ENCODE measurements at regions not wholly inside any gene's neighbourhood (a gene's known extent, or its start where the extent isn't known, plus 50 kb on each side); places are given as distances from the start of the nearest gene placed in this dataset.

- Histone ChIP-seq H2AFZ (ENCODE audit: low read depth, low read length) (no peak overlapping the region), H3K4me1 (ENCODE audit: control insufficient read depth, extremely low read depth, insufficient read depth, low read length) (no peaks in the 10 kb centered on the region), H3K4me2 (ENCODE audit: insufficient read depth, low read length) (no peak overlapping the region), H3K4me3 (replicated peaks in 1 of 3; ENCODE audit: insufficient read depth in 1 of 3, low read depth in 1 of 3, low read length in 3 of 3) (no peak overlapping the region), H4K20me1 (replicated peaks; ENCODE audit: control insufficient read depth, extremely low read depth, insufficient read depth, low read length) (no peaks in the 10 kb centered on the region), H3K79me2 (ENCODE audit: control insufficient read depth, insufficient read depth, low read length) (no peaks in the 10 kb centered on the region), H3K36me3 (ENCODE audit: control insufficient read depth in 2 of 2, extremely low read depth in 1 of 2, insufficient read depth in 2 of 2, low read length in 2 of 2) (no peaks in the 10 kb centered on the region), H3K9me3 (replicated peaks; ENCODE audit: control insufficient read depth, insufficient read depth, low read length) (no peaks in the 10 kb centered on the region), H3K27me3 (ENCODE audit: control insufficient read depth in 2 of 2, insufficient read depth in 2 of 2, low read length in 2 of 2) (no peaks in the 10 kb centered on the region), H3K27ac (ENCODE audit: insufficient read depth, low read depth, low read length) (no peak overlapping the region), H3K9me1 (replicated peaks; ENCODE audit: control insufficient read depth, extremely low read depth, insufficient read depth, low read length) (no peaks in the 10 kb centered on the region), H3K9ac (replicated peaks; ENCODE audit: extremely low read depth, insufficient read depth, low read length) (no peak overlapping the region)
- CTCF ChIA-PET = no interaction called here
- BruUV-seq (replicated peaks) = no TSS peak
- POLR2A ChIA-PET = no interaction called here
- intact Hi-C loops (cut with micrococcal nuclease) (no loop called here), dilution Hi-C loops (cut with MboI; ENCODE audit: extremely low pct_ligation_motif_present, low sequenced_read_pairs) (no loop called here)
- FAIRE-seq (no peak), DNase-seq (ENCODE audit: low read depth, low spot score) (no peak)
- TF ChIP-seq JUN (IDR thresholded peaks at IDR 0.05; ENCODE audit: borderline replicate concordance, insufficient read depth, insufficient read length, low read depth) = no peak
Observed at GRCh38 chr2:156670104-156670503, 233.9 kb downstream of the GPD2 start.

DNA sequence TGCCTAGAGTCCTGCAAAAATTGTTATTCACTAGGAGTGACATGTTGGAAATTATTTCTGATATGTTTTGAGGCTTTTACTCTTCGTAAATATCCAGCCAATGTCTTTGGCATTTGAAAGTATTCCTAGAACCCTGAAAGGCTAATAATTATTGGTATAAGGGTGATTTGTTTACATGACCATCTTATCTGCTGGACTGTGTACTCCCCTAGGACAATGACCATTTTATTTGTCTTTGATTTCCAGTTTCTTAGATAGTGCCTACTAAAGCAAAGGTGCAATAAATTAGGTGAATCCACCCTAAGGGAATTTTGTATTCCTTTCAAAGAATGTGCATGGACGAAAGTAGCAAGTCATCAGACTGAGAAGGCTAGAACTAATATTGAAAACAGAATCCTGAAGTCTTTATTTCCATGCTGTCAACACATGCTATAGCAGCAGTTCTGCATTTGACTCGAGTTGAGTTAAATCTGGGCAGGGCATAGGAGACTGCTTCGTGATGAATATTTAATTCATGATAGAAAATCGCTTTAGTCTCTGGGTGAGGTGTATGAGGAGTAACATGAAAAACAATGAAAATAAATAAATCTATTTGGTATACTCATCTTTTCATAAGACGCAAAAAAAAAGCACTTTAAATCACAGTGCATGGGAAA is 235.7 kb downstream of the GPD2 start:
- ChIA-PET CTCF (interaction anchor here (1.3 kb wide), 1 partner anchor 1299 kb away, joined by 3 read pairs; no protein-coding TSS in a partner anchor), POLR2A (no interaction called here)
- H3K36me3 ChIP-seq (ENCODE audit: control insufficient read depth in 2 of 2, extremely low read depth in 1 of 2, insufficient read depth in 2 of 2, low read length in 2 of 2) = no peaks in the 10 kb centered on the region
- dilution Hi-C loops (cut with MboI; ENCODE audit: extremely low pct_ligation_motif_present, low sequenced_read_pairs) = no loop called here
- H3K4me1 ChIP-seq (ENCODE audit: control insufficient read depth, extremely low read depth, insufficient read depth, low read length) = no peaks in the 10 kb centered on the region
- no peak for DNase-seq (ENCODE audit: low read depth, low spot score)
- H3K4me2 ChIP-seq (ENCODE audit: insufficient read depth, low read length) = no peak overlapping the region
- TF ChIP-seq FOS (IDR thresholded peaks at IDR 0.05; ENCODE audit: borderline replicate concordance, insufficient read depth, low read length) = no peak
- TF ChIP-seq EZH2 (IDR thresholded peaks at IDR 0.05; ENCODE audit: borderline replicate concordance, low read depth, low read length, severe bottlenecking) = no peak
- TF ChIP-seq, protein P1, sequence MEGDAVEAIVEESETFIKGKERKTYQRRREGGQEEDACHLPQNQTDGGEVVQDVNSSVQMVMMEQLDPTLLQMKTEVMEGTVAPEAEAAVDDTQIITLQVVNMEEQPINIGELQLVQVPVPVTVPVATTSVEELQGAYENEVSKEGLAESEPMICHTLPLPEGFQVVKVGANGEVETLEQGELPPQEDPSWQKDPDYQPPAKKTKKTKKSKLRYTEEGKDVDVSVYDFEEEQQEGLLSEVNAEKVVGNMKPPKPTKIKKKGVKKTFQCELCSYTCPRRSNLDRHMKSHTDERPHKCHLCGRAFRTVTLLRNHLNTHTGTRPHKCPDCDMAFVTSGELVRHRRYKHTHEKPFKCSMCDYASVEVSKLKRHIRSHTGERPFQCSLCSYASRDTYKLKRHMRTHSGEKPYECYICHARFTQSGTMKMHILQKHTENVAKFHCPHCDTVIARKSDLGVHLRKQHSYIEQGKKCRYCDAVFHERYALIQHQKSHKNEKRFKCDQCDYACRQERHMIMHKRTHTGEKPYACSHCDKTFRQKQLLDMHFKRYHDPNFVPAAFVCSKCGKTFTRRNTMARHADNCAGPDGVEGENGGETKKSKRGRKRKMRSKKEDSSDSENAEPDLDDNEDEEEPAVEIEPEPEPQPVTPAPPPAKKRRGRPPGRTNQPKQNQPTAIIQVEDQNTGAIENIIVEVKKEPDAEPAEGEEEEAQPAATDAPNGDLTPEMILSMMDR (IDR thresholded peaks at IDR 0.05; ENCODE audit: extremely low read depth in 1 of 2, insufficient read depth in 1 of 2, low read depth in 1 of 2, low read length in 2 of 2) = no peak
- H4K20me1 ChIP-seq (replicated peaks; ENCODE audit: control insufficient read depth, extremely low read depth, insufficient read depth, low read length) = no peaks in the 10 kb centered on the region
- no TSS peak for BruUV-seq (replicated peaks)
- no peak overlapping the region for H3K27ac ChIP-seq (ENCODE audit: insufficient read depth, low read depth, low read length)
- no peaks in the 10 kb centered on the region for H3K9me1 ChIP-seq (replicated peaks; ENCODE audit: control insufficient read depth, extremely low read depth, insufficient read depth, low read length)
- intact Hi-C loops (cut with micrococcal nuclease) = no loop called here
- no peak for FAIRE-seq
- H3K4me3 ChIP-seq (replicated peaks in 1 of 3; ENCODE audit: insufficient read depth in 1 of 3, low read depth in 1 of 3, low read length in 3 of 3) = no peak overlapping the region
- H3K79me2 ChIP-seq (ENCODE audit: control insufficient read depth, insufficient read depth, low read length) = no peaks in the 10 kb centered on the region
- no peaks in the 10 kb centered on the region for H3K9me3 ChIP-seq (replicated peaks; ENCODE audit: control insufficient read depth, insufficient read depth, low read length)
- no peak overlapping the region for H3K9ac ChIP-seq (replicated peaks; ENCODE audit: extremely low read depth, insufficient read depth, low read length)
- H3K27me3 ChIP-seq (ENCODE audit: control insufficient read depth in 2 of 2, insufficient read depth in 2 of 2, low read length in 2 of 2) = no peaks in the 10 kb centered on the region
- H2AFZ ChIP-seq (ENCODE audit: low read depth, low read length) = no peak overlapping the region

Measured in endothelial cell of umbilical vein (primary cell).